H9 (cell line): ENCODE measurements at regions not wholly inside any gene's neighbourhood (a gene's known extent, or its start where the extent isn't known, plus 50 kb on each side); places are given as distances from the start of the nearest gene placed in this dataset.
"Not testable (repeated sequence)": the region's sequence is repeated elsewhere in the genome, so short reads cannot be mapped to it uniquely, and the experiment has no call there.

Experiments
- DNase-seq: peaks from one replicate; pipeline ENCODE4 v3.0.0-alpha.2; 2017
- H2AFZ ChIP-seq: one replicate; pipeline ENCODE4 v1.6.1; 2013; ENCODE audit warnings: mild to moderate bottlenecking, low read length, control low read depth, moderate library complexity
- H2AK5ac ChIP-seq: 2 replicates; pipeline ENCODE4 v1.6.1; 2013; ENCODE audit warnings: low read length, control low read depth, mixed read lengths; ENCODE audit not compliant: insufficient read length
- H2BK120ac ChIP-seq: one replicate; pipeline ENCODE4 v1.6.1; 2013; ENCODE audit warnings: low read depth, mild to moderate bottlenecking, low read length, control low read depth, inconsistent platforms; ENCODE audit not compliant: poor library complexity, severe bottlenecking
- H2BK12ac ChIP-seq: 2 replicates; pipeline ENCODE4 v1.6.1; 2013; ENCODE audit warnings: low read length, control low read depth, mixed read lengths, low read depth; ENCODE audit not compliant: insufficient read length
- H2BK15ac ChIP-seq: 2 replicates; pipeline ENCODE4 v1.6.1; 2013; ENCODE audit warnings: low read depth, low read length, control low read depth
- H2BK20ac ChIP-seq: one replicate; pipeline ENCODE4 v1.6.1; 2013; ENCODE audit warnings: low read depth, mild to moderate bottlenecking, low read length, control low read depth, inconsistent platforms; ENCODE audit not compliant: poor library complexity, severe bottlenecking
- H2BK5ac ChIP-seq: 2 replicates; pipeline ENCODE4 v1.6.1; 2013; ENCODE audit warnings: low read length, control low read depth, mixed read lengths; ENCODE audit not compliant: insufficient read length
- H3K14ac ChIP-seq: 2 replicates; pipeline ENCODE4 v1.6.1; 2013; ENCODE audit warnings: low read length, control low read depth; ENCODE audit not compliant: insufficient read depth
- H3K18ac ChIP-seq: 2 replicates; pipeline ENCODE4 v1.6.1; 2013; ENCODE audit warnings: low read depth, mild to moderate bottlenecking, mixed read lengths, low read length, control low read depth; ENCODE audit not compliant: insufficient read length
- H3K23ac ChIP-seq: 2 replicates; pipeline ENCODE4 v1.6.1; 2013; ENCODE audit warnings: low read length, control low read depth, mixed read lengths, low read depth; ENCODE audit not compliant: insufficient read length
- H3K23me2 ChIP-seq: 2 replicates; pipeline ENCODE4 v1.6.1; 2013; ENCODE audit warnings: low read depth, mild to moderate bottlenecking, mixed read lengths, low read length, control low read depth; ENCODE audit not compliant: insufficient read length, poor library complexity, severe bottlenecking
- H3K27ac ChIP-seq: 2 replicates; pipeline ENCODE4 v1.5.1; 2013; ENCODE audit warnings: low read length, control low read depth, mixed read lengths, low read depth; ENCODE audit not compliant: insufficient read length
- H3K27me3 ChIP-seq: 2 replicates; pipeline ENCODE4 v1.6.1; 2013; ENCODE audit warnings: low read length, control low read depth, inconsistent platforms; ENCODE audit not compliant: insufficient read depth
- H3K4ac ChIP-seq: 2 replicates; pipeline ENCODE4 v1.6.1; 2013; ENCODE audit warnings: low read depth, mild to moderate bottlenecking, control low read depth, inconsistent platforms, low read length, moderate library complexity
- H3K4me1 ChIP-seq: 2 replicates; pipeline ENCODE4 v1.6.1; 2013; ENCODE audit warnings: low read length, control low read depth, inconsistent platforms; ENCODE audit not compliant: insufficient read depth
- H3K4me2 ChIP-seq: 2 replicates; pipeline ENCODE4 v1.6.1; 2013; ENCODE audit warnings: low read length, control low read depth, mixed read lengths; ENCODE audit not compliant: insufficient read length, insufficient read depth
- H3K56ac ChIP-seq: 2 replicates; pipeline ENCODE4 v1.6.1; 2013; ENCODE audit warnings: low read depth, mild to moderate bottlenecking, mixed read lengths, low read length, control low read depth; ENCODE audit not compliant: insufficient read length
- H3K79me1 ChIP-seq: 2 replicates; pipeline ENCODE4 v1.6.1; 2013; ENCODE audit warnings: low read depth, mild to moderate bottlenecking, moderate library complexity, low read length, control low read depth, inconsistent platforms; ENCODE audit not compliant: insufficient read depth, poor library complexity, severe bottlenecking
- H3K79me2 ChIP-seq: 2 replicates; pipeline ENCODE4 v1.6.1; 2013; ENCODE audit warnings: low read length, control low read depth, inconsistent platforms; ENCODE audit not compliant: insufficient read depth
- H3K9ac ChIP-seq: 2 replicates; pipeline ENCODE4 v1.6.1; 2013; ENCODE audit warnings: low read length, control low read depth, mixed read lengths; ENCODE audit not compliant: insufficient read length; ENCODE audit errors: extremely low read depth
- H3K9me3 ChIP-seq: one replicate; pipeline ENCODE4 v1.6.1; 2013; ENCODE audit warnings: low read depth, low read length, inconsistent platforms; ENCODE audit not compliant: control insufficient read depth
- H3T11ph ChIP-seq: one replicate; pipeline ENCODE4 v1.6.1; 2013; ENCODE audit warnings: mild to moderate bottlenecking, low read length, control low read depth, inconsistent platforms
- H4K20me1 ChIP-seq: one replicate; pipeline ENCODE4 v1.6.1; 2013; ENCODE audit not compliant: control insufficient read depth, insufficient read length, insufficient read depth
- H4K5ac ChIP-seq: 2 replicates; pipeline ENCODE4 v1.6.1; 2013; ENCODE audit warnings: low read depth, mild to moderate bottlenecking, mixed read lengths, low read length, control low read depth; ENCODE audit not compliant: insufficient read length
- H4K8ac ChIP-seq: replicated peaks from 2 replicates; pipeline ENCODE4 v1.6.1; 2013; ENCODE audit warnings: low read length, control low read depth, mixed read lengths, low read depth; ENCODE audit not compliant: insufficient read length
- H4K91ac ChIP-seq: 2 replicates; pipeline ENCODE4 v1.6.1; 2013; ENCODE audit warnings: low read depth, mild to moderate bottlenecking, moderate library complexity, mixed read lengths, low read length, control low read depth; ENCODE audit not compliant: insufficient read length
- H3K27ac Mint-ChIP-seq, 3 experiments: 2 replicates in 2 of 3; 3 replicates in 1 of 3; pipeline ENCODE4 v1.8.0; 2020 to 2021; ENCODE audit warnings: mixed read lengths in 3 of 3, mild to moderate bottlenecking in 1 of 3, moderate library complexity in 1 of 3
- H3K27me3 Mint-ChIP-seq: 2 replicates; pipeline ENCODE4 v1.8.0; 2021; ENCODE audit warnings: low read depth, mild to moderate bottlenecking, moderate library complexity, mixed read lengths
- H3K36me3 Mint-ChIP-seq, 3 experiments: 2 replicates in 2 of 3; 3 replicates in 1 of 3; pipeline ENCODE4 v1.8.0; 2020 to 2021; ENCODE audit warnings: low read depth in 3 of 3, mixed read lengths in 3 of 3; ENCODE audit not compliant: insufficient read depth in 1 of 3
- H3K4me1 Mint-ChIP-seq, 2 experiments: 2 replicates each; pipeline ENCODE4 v1.8.0; 2020; ENCODE audit warnings: mixed read lengths in 2 of 2
- H3K4me3 Mint-ChIP-seq, 2 experiments: 2 replicates in 1 of 2; 3 replicates in 1 of 2; pipeline ENCODE4 v1.8.0; 2020 to 2021; ENCODE audit warnings: mild to moderate bottlenecking in 2 of 2, mixed read lengths in 2 of 2, moderate library complexity in 1 of 2
- H3K9me3 Mint-ChIP-seq, 2 experiments: 2 replicates in 1 of 2; 3 replicates in 1 of 2; pipeline ENCODE4 v1.8.0; 2020; ENCODE audit warnings: mild to moderate bottlenecking in 2 of 2, mixed read lengths in 2 of 2, moderate library complexity in 1 of 2
- WGBS: extraction: QIAGEN DNeasy Blood & Tissue Kit; methylation state at CpG from one replicate; pipeline ENCODE4 v1.1.7; 2013; ENCODE audit warnings: missing lambda C conversion rate, low lambda C conversion rate, mixed read lengths; ENCODE audit not compliant: insufficient read length; ENCODE audit errors: extremely low coverage; 5-methylcytosine and 5-hydroxymethylcytosine counted together

GRCh38 chr15:20265710-20266109 is 275.9 kb downstream of the GOLGA6L6 start:
- H3K27ac Mint-ChIP-seq, H2BK15ac ChIP-seq, H3T11ph ChIP-seq, H3K9ac ChIP-seq, H3K14ac ChIP-seq, H4K20me1 ChIP-seq, H2AK5ac ChIP-seq, H3K79me1 ChIP-seq, H3K4me1 ChIP-seq, H3K23ac ChIP-seq, H2BK5ac ChIP-seq, H3K27me3 ChIP-seq, H2BK120ac ChIP-seq, H3K79me2 ChIP-seq, H4K91ac ChIP-seq, H3K23me2 ChIP-seq, H3K27ac ChIP-seq, H3K56ac ChIP-seq, H3K27me3 Mint-ChIP-seq, H4K5ac ChIP-seq, H3K18ac ChIP-seq, H2BK20ac ChIP-seq, H2AFZ ChIP-seq, H3K4me1 Mint-ChIP-seq, H4K8ac ChIP-seq, H3K36me3 Mint-ChIP-seq, H3K4me2 ChIP-seq, H3K4me3 Mint-ChIP-seq, DNase-seq, H2BK12ac ChIP-seq, H3K4ac ChIP-seq: not testable (repeated sequence)
- peaks cover 87% of the 10 kb centered on the region for H3K9me3 ChIP-seq
- peaks cover 13 to 14% of the 10 kb centered on the region in 2 experiments for H3K9me3 Mint-ChIP-seq
- WGBS = no CpG with 5 or more reads among the region's 1 CpG

- H3K56ac ChIP-seq, H2AK5ac ChIP-seq, H4K8ac ChIP-seq, H4K91ac ChIP-seq, H2BK120ac ChIP-seq, H3K27ac ChIP-seq, H2BK20ac ChIP-seq, H4K20me1 ChIP-seq, H3K14ac ChIP-seq, H2BK15ac ChIP-seq, H3K9ac ChIP-seq, DNase-seq, H2BK12ac ChIP-seq, H3K79me2 ChIP-seq, H3K79me1 ChIP-seq, H3K23me2 ChIP-seq, H3K4me3 Mint-ChIP-seq, H3K4me1 ChIP-seq, H4K5ac ChIP-seq, H3K4me1 Mint-ChIP-seq, H3K4ac ChIP-seq, H3K27me3 ChIP-seq, H2BK5ac ChIP-seq, H3T11ph ChIP-seq, H3K23ac ChIP-seq, H3K18ac ChIP-seq, H2AFZ ChIP-seq, H3K27ac Mint-ChIP-seq, H3K4me2 ChIP-seq: not testable (repeated sequence)
- peaks cover 14 to 44% of the 10 kb centered on the region in 2 experiments for H3K9me3 Mint-ChIP-seq
- peaks cover 16 to 25% (median 18%) of the 10 kb centered on the region in 3 experiments; a peak in 6 of 7 replicates for H3K36me3 Mint-ChIP-seq
- peaks cover 16% of the 10 kb centered on the region for H3K27me3 Mint-ChIP-seq
- WGBS = no CpG with 5 or more reads among the region's 16 CpGs
- peaks cover 85% of the 10 kb centered on the region for H3K9me3 ChIP-seq
These were observed 280.0 kb downstream of the GOLGA6L6 start for GRCh38 chr15:20261321-20262280.
